Neural crest cell (in vitro differentiated cells): ENCODE measurements at regions not wholly inside any gene's neighbourhood (a gene's known extent, or its start where the extent isn't known, plus 50 kb on each side); places are given as distances from the start of the nearest gene placed in this dataset.

Experiments
- DNase-seq: peaks from one replicate; pipeline ENCODE4 v3.0.0; 2021; ENCODE audit warnings: low read depth, mixed read lengths, low spot score
- H3K27ac Mint-ChIP-seq: one replicate; pipeline ENCODE4 v1.8.0; 2021; ENCODE audit warnings: mild to moderate bottlenecking, mixed read lengths; ENCODE audit not compliant: unreplicated experiment
- H3K27me3 Mint-ChIP-seq: 2 replicates; pipeline ENCODE4 v1.8.0; 2021; ENCODE audit warnings: low read depth, mild to moderate bottlenecking, mixed read lengths
- H3K36me3 Mint-ChIP-seq: 2 replicates; pipeline ENCODE4 v1.8.0; 2021; ENCODE audit warnings: low read depth, mild to moderate bottlenecking, mixed read lengths
- H3K4me1 Mint-ChIP-seq: 2 replicates; pipeline ENCODE4 v1.8.0; 2021; ENCODE audit warnings: mixed read lengths
- H3K4me3 Mint-ChIP-seq: one replicate; pipeline ENCODE4 v1.8.0; 2021; ENCODE audit warnings: mild to moderate bottlenecking, mixed read lengths
- H3K9me3 Mint-ChIP-seq: 2 replicates; pipeline ENCODE4 v1.8.0; 2021; ENCODE audit warnings: mixed read lengths
- TF ChIP-seq, protein P1 (sequence below): fragments of 200-600 bp; sonication (generic); conservative IDR thresholded peaks from 2 replicates; pipeline ENCODE4 v1.5.0; 2021; ENCODE audit warnings: antibody characterized with exemption, mild to moderate bottlenecking

DNA sequence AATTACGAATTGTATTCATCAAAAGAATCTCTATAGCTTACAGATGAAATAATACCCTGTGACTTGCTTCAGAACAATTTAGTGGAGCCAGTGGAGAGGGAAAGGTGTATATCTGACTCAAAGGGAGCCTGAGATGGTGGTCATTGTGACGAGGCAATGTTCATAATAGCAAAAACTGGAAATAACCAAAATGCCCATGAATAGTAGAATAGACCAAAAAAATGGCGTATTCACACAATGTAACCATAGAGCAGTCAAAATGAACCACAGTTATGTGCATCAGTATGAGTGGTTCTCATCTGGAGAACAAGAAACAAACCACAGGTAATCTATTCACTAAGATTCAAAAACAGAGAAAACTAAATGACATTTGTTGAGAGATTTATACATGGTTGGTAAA is 125.3 kb upstream of the CLNK start:
- H3K36me3 Mint-ChIP-seq = no peaks in the 10 kb centered on the region
- no peak overlapping the region for H3K27ac Mint-ChIP-seq
- H3K27me3 Mint-ChIP-seq = no peaks in the 10 kb centered on the region
- TF ChIP-seq, protein P1, sequence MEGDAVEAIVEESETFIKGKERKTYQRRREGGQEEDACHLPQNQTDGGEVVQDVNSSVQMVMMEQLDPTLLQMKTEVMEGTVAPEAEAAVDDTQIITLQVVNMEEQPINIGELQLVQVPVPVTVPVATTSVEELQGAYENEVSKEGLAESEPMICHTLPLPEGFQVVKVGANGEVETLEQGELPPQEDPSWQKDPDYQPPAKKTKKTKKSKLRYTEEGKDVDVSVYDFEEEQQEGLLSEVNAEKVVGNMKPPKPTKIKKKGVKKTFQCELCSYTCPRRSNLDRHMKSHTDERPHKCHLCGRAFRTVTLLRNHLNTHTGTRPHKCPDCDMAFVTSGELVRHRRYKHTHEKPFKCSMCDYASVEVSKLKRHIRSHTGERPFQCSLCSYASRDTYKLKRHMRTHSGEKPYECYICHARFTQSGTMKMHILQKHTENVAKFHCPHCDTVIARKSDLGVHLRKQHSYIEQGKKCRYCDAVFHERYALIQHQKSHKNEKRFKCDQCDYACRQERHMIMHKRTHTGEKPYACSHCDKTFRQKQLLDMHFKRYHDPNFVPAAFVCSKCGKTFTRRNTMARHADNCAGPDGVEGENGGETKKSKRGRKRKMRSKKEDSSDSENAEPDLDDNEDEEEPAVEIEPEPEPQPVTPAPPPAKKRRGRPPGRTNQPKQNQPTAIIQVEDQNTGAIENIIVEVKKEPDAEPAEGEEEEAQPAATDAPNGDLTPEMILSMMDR = no peak
- no peak overlapping the region for H3K4me3 Mint-ChIP-seq
- H3K9me3 Mint-ChIP-seq = peaks cover 13% of the 10 kb centered on the region
- H3K4me1 Mint-ChIP-seq = no peaks in the 10 kb centered on the region
- DNase-seq = no peak

DNA sequence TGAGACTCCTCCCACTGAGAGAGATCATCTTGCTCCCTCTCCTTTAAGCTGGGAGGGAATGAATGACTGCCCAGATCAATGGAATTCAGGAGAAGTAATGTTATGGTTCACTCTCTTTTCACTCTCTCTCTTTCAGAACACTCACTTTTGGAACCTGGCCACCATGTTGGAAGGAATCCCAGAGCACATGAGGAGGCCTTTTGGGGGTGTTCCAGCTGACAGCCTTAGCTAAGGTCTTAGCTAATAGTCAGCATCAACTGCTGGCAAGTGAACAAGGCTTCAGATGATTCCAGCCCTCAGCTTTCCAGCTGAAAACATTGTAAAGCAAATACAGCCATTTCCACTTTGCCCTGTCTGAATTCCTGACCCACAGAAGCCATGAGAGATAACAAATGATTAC is 124.0 kb upstream of the CLNK start:
- no peak for DNase-seq
- Mint-ChIP-seq H3K36me3 (no peaks in the 10 kb centered on the region), H3K9me3 (peaks cover 13% of the 10 kb centered on the region), H3K4me1 (no peaks in the 10 kb centered on the region), H3K27me3 (no peaks in the 10 kb centered on the region), H3K27ac (no peak overlapping the region), H3K4me3 (no peak overlapping the region)
- TF ChIP-seq, protein P1 = no peak

DNA sequence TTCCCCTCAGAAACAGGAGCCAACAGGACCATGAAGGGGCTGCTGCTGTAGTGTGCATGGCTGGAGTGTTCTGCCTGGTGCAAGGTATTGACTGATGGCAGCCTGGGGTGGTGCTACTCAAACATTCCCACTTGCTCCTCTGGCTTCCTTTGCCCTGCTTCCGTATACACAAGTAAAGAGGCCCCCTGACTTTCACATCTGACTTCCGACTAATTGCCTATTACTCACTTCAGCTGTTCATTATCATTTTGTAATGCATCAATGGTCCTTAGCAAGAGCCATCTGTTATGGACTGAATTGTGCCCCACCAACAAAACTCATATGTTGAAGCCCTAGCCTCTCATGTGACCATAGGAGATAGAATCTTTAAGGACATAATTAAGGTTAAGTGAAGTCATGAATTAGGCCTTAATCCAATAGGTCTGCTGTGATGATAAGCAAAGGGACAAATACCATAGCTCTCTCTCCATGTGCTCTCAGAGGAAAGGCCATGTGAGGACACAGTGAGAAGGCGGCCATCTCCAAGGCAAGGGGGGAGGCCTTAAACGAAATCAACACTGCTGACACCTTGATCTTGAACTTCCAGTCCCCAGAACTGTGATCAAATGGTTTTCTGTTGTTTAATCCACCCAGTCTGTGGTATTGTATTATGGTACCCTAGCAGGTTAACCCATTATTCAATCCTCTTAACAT is 122.5 kb upstream of the CLNK start:
- TF ChIP-seq, protein P1 = no peak
- Mint-ChIP-seq H3K4me1 (no peaks in the 10 kb centered on the region), H3K27me3 (no peaks in the 10 kb centered on the region), H3K36me3 (no peaks in the 10 kb centered on the region), H3K27ac (no peak overlapping the region), H3K9me3 (peaks cover 10% of the 10 kb centered on the region), H3K4me3 (no peak overlapping the region)
- no peak for DNase-seq

DNA sequence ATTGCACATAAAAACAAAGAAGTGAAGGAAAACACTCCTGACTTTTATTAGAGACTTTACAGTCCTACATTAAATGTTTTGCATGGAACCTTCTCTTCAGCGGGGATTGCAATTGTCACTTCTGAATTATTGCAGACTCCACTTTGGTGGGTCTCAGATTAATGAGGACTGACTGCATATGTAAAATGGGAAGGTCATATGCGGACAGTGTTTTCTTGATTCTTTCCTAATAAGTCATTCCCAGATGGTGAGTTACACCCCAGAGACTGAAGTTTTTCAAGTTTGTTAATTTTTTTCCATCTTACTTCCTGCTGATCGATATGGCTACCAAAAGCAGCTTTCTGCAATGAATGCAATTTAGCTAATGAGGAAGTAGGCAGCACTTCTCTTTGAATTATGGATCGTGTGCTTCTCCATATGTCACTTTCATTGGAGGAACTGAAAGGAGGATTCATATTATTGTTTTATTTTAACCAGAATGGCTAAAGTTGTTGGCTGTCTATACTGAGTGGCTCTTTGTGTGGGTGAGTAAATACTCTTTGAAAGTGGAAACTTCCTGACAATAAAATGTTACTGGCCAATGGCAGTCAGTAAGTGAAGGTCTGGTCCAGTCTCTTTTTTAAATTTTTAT is 119.3 kb upstream of the CLNK start:
- no peak for DNase-seq
- Mint-ChIP-seq H3K4me1 (no peaks in the 10 kb centered on the region), H3K36me3 (peaks cover under 1% of the 10 kb centered on the region), H3K27ac (no peak overlapping the region), H3K9me3 (peaks cover 16% of the 10 kb centered on the region), H3K4me3 (no peak overlapping the region), H3K27me3 (no peaks in the 10 kb centered on the region)
- TF ChIP-seq, protein P1 = no peak

DNA sequence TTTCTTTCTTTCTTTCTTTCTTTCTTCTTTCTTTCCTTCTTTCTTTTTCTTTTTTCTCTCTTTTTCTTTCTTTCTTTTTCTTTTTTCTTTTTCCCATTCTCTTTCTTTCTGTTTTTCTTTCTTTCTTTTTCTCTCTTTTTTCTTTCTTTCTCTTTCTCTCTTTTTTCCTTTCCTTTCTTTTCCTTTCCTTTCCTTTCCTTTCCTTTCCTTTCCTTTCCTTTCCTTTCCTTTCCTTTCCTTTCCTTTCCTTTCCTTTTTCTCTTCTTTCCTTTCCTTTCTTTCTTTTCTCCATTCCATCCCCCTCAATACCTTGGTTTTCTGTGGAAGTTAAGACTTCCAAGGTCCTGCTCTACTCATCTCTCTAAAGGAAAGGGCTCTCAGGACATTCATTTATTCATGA is 102.8 kb upstream of the CLNK start:
- H3K9me3 Mint-ChIP-seq = peaks cover 3% of the 10 kb centered on the region
- H3K4me3 Mint-ChIP-seq = no peak overlapping the region
- DNase-seq = no peak
- H3K27me3 Mint-ChIP-seq = no peaks in the 10 kb centered on the region
- TF ChIP-seq, protein P1 = no peak
- H3K36me3 Mint-ChIP-seq = no peaks in the 10 kb centered on the region
- no peak overlapping the region for H3K27ac Mint-ChIP-seq
- no peaks in the 10 kb centered on the region for H3K4me1 Mint-ChIP-seq
